CD14-positive monocyte (primary cell): ENCODE measurements at regions not wholly inside any gene's neighbourhood (a gene's known extent, or its start where the extent isn't known, plus 50 kb on each side); places are given as distances from the start of the nearest gene placed in this dataset.

Experiments used
- DNase-seq, 3 donors: peaks; one replicate each; pipeline ENCODE4 v3.0.0-alpha.2; 2011 to 2022
- H2AFZ ChIP-seq: 2 replicates; pipeline ENCODE4 v1.6.0; 2012; ENCODE audit warnings: mild to moderate bottlenecking, low read depth, low read length, inconsistent platforms; ENCODE audit not compliant: insufficient read depth, poor library complexity, severe bottlenecking
- H3K27ac ChIP-seq, 2 donors: 1 replicate in 1 of 2; 2 replicates in 1 of 2; pipeline ENCODE4 v1.5.1; 2012 to 2013; ENCODE audit warnings: low read length in 2 of 2, control low read depth in 1 of 2, inconsistent platforms in 1 of 2, low read depth in 1 of 2, mild to moderate bottlenecking in 1 of 2
- H3K27me3 ChIP-seq, 2 donors: one replicate each; pipeline versions ENCODE4 v1.6.0 to v1.6.1; 2011 to 2013; ENCODE audit warnings: low read length in 2 of 2; ENCODE audit not compliant: control insufficient read depth in 2 of 2, insufficient read depth in 2 of 2
- H3K36me3 ChIP-seq, 2 donors: replicated peaks in 1 of 2; 1 replicate in 1 of 2; 2 replicates in 1 of 2; pipeline versions ENCODE4 v1.5.1 to v1.6.1; 2012 to 2013; ENCODE audit warnings: low read length in 2 of 2, control low read depth in 1 of 2, inconsistent platforms in 1 of 2, mild to moderate bottlenecking in 1 of 2; ENCODE audit not compliant: insufficient read depth in 2 of 2, control insufficient read depth in 1 of 2
- H3K4me1 ChIP-seq, 2 donors: 1 replicate in 1 of 2; 2 replicates in 1 of 2; pipeline versions ENCODE4 v1.5.1 to v1.6.1; 2012 to 2013; ENCODE audit warnings: low read length in 2 of 2, control low read depth in 1 of 2, inconsistent platforms in 1 of 2, mild to moderate bottlenecking in 1 of 2, moderate library complexity in 1 of 2; ENCODE audit not compliant: insufficient read depth in 2 of 2, control insufficient read depth in 1 of 2
- H3K4me2 ChIP-seq: replicated peaks from 2 replicates; pipeline ENCODE3; 2012; ENCODE audit warnings: low read length, moderate library complexity, mild to moderate bottlenecking; ENCODE audit not compliant: poor library complexity, severe bottlenecking; ENCODE audit errors: extremely low read depth
- H3K4me3 ChIP-seq, 3 experiments: fragments of 200-600 bp in 1 of 3; sonication (generic) in 1 of 3; replicated peaks in 1 of 3; 1 replicate in 2 of 3; 2 replicates in 1 of 3; pipeline ENCODE4 v1.5.1; 2011 to 2013; ENCODE audit warnings: low read length in 3 of 3, mild to moderate bottlenecking in 3 of 3, control low read depth in 2 of 3, low read depth in 2 of 3, inconsistent platforms in 1 of 3, moderate library complexity in 1 of 3
- H3K79me2 ChIP-seq: 2 replicates; pipeline ENCODE4 v1.6.0; 2012; ENCODE audit warnings: mild to moderate bottlenecking, control low read depth, inconsistent platforms, low read length, moderate library complexity; ENCODE audit not compliant: insufficient read depth
- H3K9ac ChIP-seq: 2 replicates; pipeline ENCODE4 v1.6.0; 2017; ENCODE audit warnings: low read length, mild to moderate bottlenecking; ENCODE audit not compliant: insufficient read depth, poor library complexity, severe bottlenecking
- H3K9me3 ChIP-seq, 2 donors: replicated peaks in 1 of 2; 1 replicate in 1 of 2; 2 replicates in 1 of 2; pipeline versions ENCODE4 v1.5.1 to v1.6.1; 2012 to 2013; ENCODE audit warnings: low read length in 2 of 2, control low read depth in 1 of 2; ENCODE audit not compliant: control insufficient read depth in 1 of 2, insufficient read depth in 1 of 2
- H4K20me1 ChIP-seq: 2 replicates; pipeline ENCODE4 v1.6.0; 2012; ENCODE audit warnings: mild to moderate bottlenecking, low read length, control low read depth, moderate library complexity; ENCODE audit not compliant: insufficient read depth
- H3K27ac Mint-ChIP-seq, 7 donors: one replicate each; pipeline ENCODE4 v1.8.0; 2020; ENCODE audit warnings: mild to moderate bottlenecking in 7 of 7, mixed read lengths in 7 of 7, moderate library complexity in 6 of 7, inconsistent platforms in 2 of 7
- H3K27me3 Mint-ChIP-seq, 3 donors: one replicate each; pipeline ENCODE4 v1.8.0; 2021 to 2022; ENCODE audit warnings: low read depth in 3 of 3, mild to moderate bottlenecking in 3 of 3, mixed read lengths in 3 of 3, moderate library complexity in 3 of 3, inconsistent platforms in 1 of 3
- H3K36me3 Mint-ChIP-seq, 2 donors: one replicate each; pipeline ENCODE4 v1.8.0; 2020; ENCODE audit warnings: mixed read lengths in 2 of 2, inconsistent platforms in 1 of 2, mild to moderate bottlenecking in 1 of 2
- H3K4me1 Mint-ChIP-seq: one replicate; pipeline ENCODE4 v1.8.0; 2020; ENCODE audit warnings: mild to moderate bottlenecking, mixed read lengths
- H3K4me3 Mint-ChIP-seq, 2 donors: one replicate each; pipeline ENCODE4 v1.8.0; 2020; ENCODE audit warnings: mild to moderate bottlenecking in 2 of 2, mixed read lengths in 2 of 2, moderate library complexity in 1 of 2
- H3K9me3 Mint-ChIP-seq, 7 donors: one replicate each; pipeline ENCODE4 v1.8.0; 2020 to 2022; ENCODE audit warnings: mixed read lengths in 7 of 7, mild to moderate bottlenecking in 6 of 7, moderate library complexity in 6 of 7, inconsistent platforms in 2 of 7
- WGBS: methylation state at CpG from one replicate; pipeline ENCODE4 v1.1.5; 2013; ENCODE audit warnings: missing lambda C conversion rate; ENCODE audit not compliant: insufficient coverage; 5-methylcytosine and 5-hydroxymethylcytosine counted together
- intact Hi-C, 2 donors: fragments of 100-400 bp; cut with micrococcal nuclease; formaldehyde crosslinking; loops; one replicate each; pipeline versions ENCODE4 v1.15.0 to v1.15.1; 2023
- TF ChIP-seq, protein P1 (sequence below): fragments of 200-600 bp; IDR thresholded peaks from one replicate; pipeline ENCODE4 v1.8.0; 2022; ENCODE audit warnings: antibody characterized with exemption, mild to moderate bottlenecking

- no peaks in the 10 kb centered on the region for H3K9me3 ChIP-seq
- H3K27ac Mint-ChIP-seq: no peak overlapping the region
- no peaks in the 10 kb centered on the region for H4K20me1 ChIP-seq
- no peak overlapping the region for H3K4me2 ChIP-seq
- no peaks in the 10 kb centered on the region for H3K27me3 ChIP-seq
- no peaks in the 10 kb centered on the region for H3K4me1 Mint-ChIP-seq
- TF ChIP-seq, protein P1, sequence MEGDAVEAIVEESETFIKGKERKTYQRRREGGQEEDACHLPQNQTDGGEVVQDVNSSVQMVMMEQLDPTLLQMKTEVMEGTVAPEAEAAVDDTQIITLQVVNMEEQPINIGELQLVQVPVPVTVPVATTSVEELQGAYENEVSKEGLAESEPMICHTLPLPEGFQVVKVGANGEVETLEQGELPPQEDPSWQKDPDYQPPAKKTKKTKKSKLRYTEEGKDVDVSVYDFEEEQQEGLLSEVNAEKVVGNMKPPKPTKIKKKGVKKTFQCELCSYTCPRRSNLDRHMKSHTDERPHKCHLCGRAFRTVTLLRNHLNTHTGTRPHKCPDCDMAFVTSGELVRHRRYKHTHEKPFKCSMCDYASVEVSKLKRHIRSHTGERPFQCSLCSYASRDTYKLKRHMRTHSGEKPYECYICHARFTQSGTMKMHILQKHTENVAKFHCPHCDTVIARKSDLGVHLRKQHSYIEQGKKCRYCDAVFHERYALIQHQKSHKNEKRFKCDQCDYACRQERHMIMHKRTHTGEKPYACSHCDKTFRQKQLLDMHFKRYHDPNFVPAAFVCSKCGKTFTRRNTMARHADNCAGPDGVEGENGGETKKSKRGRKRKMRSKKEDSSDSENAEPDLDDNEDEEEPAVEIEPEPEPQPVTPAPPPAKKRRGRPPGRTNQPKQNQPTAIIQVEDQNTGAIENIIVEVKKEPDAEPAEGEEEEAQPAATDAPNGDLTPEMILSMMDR: no peak
- H2AFZ ChIP-seq: no peak overlapping the region
- H3K27me3 Mint-ChIP-seq: peaks cover 2 to 8% (median 3%) of the 10 kb centered on the region in 3 donors
- no peaks in the 10 kb centered on the region for H3K36me3 Mint-ChIP-seq
- no peak overlapping the region for H3K9ac ChIP-seq
- no peak overlapping the region for H3K4me3 Mint-ChIP-seq
- no peaks in the 10 kb centered on the region for H3K36me3 ChIP-seq
- no peaks in the 10 kb centered on the region for H3K79me2 ChIP-seq
- peaks cover 0 to 3% (median 0%) of the 10 kb centered on the region in 7 donors for H3K9me3 Mint-ChIP-seq
- no peak overlapping the region for H3K27ac ChIP-seq
- intact Hi-C loops: no loop called here
- H3K4me3 ChIP-seq: no peak overlapping the region
- no peaks in the 10 kb centered on the region for H3K4me1 ChIP-seq
- no peak for DNase-seq
- 90% methylated on average over 2 of the region's 2 CpGs for WGBS
These were observed 178.3 kb upstream of the PDE1C start for GRCh38 chr7:32248522-32248921.

DNA sequence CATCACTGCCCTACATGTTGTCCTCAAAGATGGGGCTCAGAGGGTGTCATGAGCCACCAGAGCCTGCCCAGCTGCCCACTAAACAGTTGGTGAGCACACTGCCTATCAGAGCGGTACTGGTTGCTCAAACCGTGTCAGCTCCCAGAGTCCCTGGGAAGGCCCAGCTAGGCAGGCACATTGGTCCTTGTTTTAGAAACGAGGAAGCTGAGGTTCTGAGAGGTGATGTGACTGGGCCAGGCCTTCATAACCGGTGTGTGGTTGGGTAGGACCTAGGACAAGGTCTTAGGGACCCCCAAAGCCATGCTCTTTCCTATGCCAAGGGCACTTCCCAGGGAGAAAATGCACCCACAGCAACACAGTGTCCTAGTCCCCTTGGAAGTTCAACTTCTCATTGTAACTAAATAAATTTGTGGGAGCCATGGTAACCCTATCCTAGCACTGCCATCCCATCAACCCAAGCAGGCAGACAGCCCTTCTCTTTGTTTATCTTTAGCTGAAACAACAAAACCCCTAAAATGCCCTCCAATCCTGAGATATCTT lies 174.7 kb upstream of the PDE1C start:
- no peak overlapping the region for H3K9ac ChIP-seq
- H3K9me3 Mint-ChIP-seq: no peaks in the 10 kb centered on the region
- intact Hi-C loops: no loop called here
- H3K79me2 ChIP-seq: no peaks in the 10 kb centered on the region
- no peak overlapping the region for H3K4me2 ChIP-seq
- H3K27me3 Mint-ChIP-seq: peaks cover 0 to 2% (median 1%) of the 10 kb centered on the region in 3 donors
- no peaks in the 10 kb centered on the region for H3K4me1 Mint-ChIP-seq
- H3K9me3 ChIP-seq: no peaks in the 10 kb centered on the region
- H3K4me3 ChIP-seq: no peak overlapping the region
- H3K4me1 ChIP-seq: no peaks in the 10 kb centered on the region
- H3K36me3 ChIP-seq: no peaks in the 10 kb centered on the region
- TF ChIP-seq, protein P1: no peak
- H3K27ac ChIP-seq: no peak overlapping the region
- H3K36me3 Mint-ChIP-seq: no peaks in the 10 kb centered on the region
- no peak overlapping the region for H3K4me3 Mint-ChIP-seq
- no peak overlapping the region for H2AFZ ChIP-seq
- H3K27me3 ChIP-seq: no peaks in the 10 kb centered on the region
- no peaks in the 10 kb centered on the region for H4K20me1 ChIP-seq
- H3K27ac Mint-ChIP-seq: no peak overlapping the region
- WGBS: 90% methylated on average over 2 of the region's 4 CpGs
- DNase-seq: no peak
